CD4-positive, alpha-beta memory T cell (primary cell): ENCODE measurements at regions not wholly inside any gene's neighbourhood (a gene's known extent, or its start where the extent isn't known, plus 50 kb on each side); places are given as distances from the start of the nearest gene placed in this dataset.

Source experiments
- CTCF ChIA-PET: fragments of 350-600 bp; sonication (Branson Sonifier 250); formaldehyde crosslinking; loops from one replicate; lab custom pipeline; 2021; ENCODE audit warnings: inconsistent platforms; ENCODE audit not compliant: partially characterized antibody; lab: Charles Lee
- POLR2A ChIA-PET: fragments of 350-600 bp; sonication (Branson Sonifier 250); formaldehyde crosslinking; loops from one replicate; lab custom pipeline; 2021; ENCODE audit not compliant: partially characterized antibody; lab: Charles Lee
- DNase-seq, 5 donors: peaks; one replicate each; pipeline versions ENCODE4 v3.0.0 to v3.0.0-alpha.2; 2020 to 2022; ENCODE audit warnings: mixed read lengths in 1 of 5
- H3K27ac ChIP-seq: one replicate; pipeline ENCODE4 v1.7.0; 2013; ENCODE audit warnings: low read depth, low read length
- H3K27me3 ChIP-seq: 2 replicates; pipeline ENCODE4 v1.7.0; 2013; ENCODE audit warnings: mild to moderate bottlenecking, low read length, moderate library complexity; ENCODE audit not compliant: insufficient read depth
- H3K36me3 ChIP-seq: 2 replicates; pipeline ENCODE4 v1.7.0; 2013; ENCODE audit warnings: mild to moderate bottlenecking, low read length, moderate library complexity; ENCODE audit not compliant: insufficient read depth
- H3K4me1 ChIP-seq: 2 replicates; pipeline ENCODE4 v1.7.0; 2013; ENCODE audit warnings: mild to moderate bottlenecking, low read length, moderate library complexity; ENCODE audit not compliant: insufficient read depth
- H3K4me3 ChIP-seq, 2 donors: one replicate each; pipeline ENCODE4 v1.7.0; 2013; ENCODE audit warnings: low read length in 2 of 2, mild to moderate bottlenecking in 1 of 2
- H3K9me3 ChIP-seq, 2 donors: one replicate each; pipeline ENCODE4 v1.7.0; 2013; ENCODE audit warnings: low read length in 2 of 2, control low read depth in 1 of 2; ENCODE audit not compliant: control insufficient read depth in 1 of 2
- H3K27ac Mint-ChIP-seq, 7 donors: one replicate each; pipeline ENCODE4 v1.8.0; 2020 to 2021; ENCODE audit warnings: mixed read lengths in 7 of 7, mild to moderate bottlenecking in 6 of 7, inconsistent platforms in 3 of 7, moderate library complexity in 3 of 7
- H3K27me3 Mint-ChIP-seq, 2 donors: one replicate each; pipeline ENCODE4 v1.8.0; 2020 to 2021; ENCODE audit warnings: mixed read lengths in 2 of 2
- H3K36me3 Mint-ChIP-seq, 2 donors: one replicate each; pipeline ENCODE4 v1.8.0; 2020 to 2021; ENCODE audit warnings: mixed read lengths in 2 of 2, inconsistent platforms in 1 of 2, mild to moderate bottlenecking in 1 of 2
- H3K4me1 Mint-ChIP-seq, 4 donors: one replicate each; pipeline ENCODE4 v1.8.0; 2020 to 2021; ENCODE audit warnings: mixed read lengths in 4 of 4, mild to moderate bottlenecking in 1 of 4
- H3K4me3 Mint-ChIP-seq, 8 donors: one replicate each; pipeline ENCODE4 v1.8.0; 2020 to 2021; ENCODE audit warnings: mixed read lengths in 8 of 8, mild to moderate bottlenecking in 7 of 8, moderate library complexity in 6 of 8, inconsistent platforms in 3 of 8
- H3K9me3 Mint-ChIP-seq, 8 donors: one replicate each; pipeline ENCODE4 v1.8.0; 2020 to 2021; ENCODE audit warnings: mixed read lengths in 8 of 8, mild to moderate bottlenecking in 5 of 8, inconsistent platforms in 3 of 8, moderate library complexity in 1 of 8
- intact Hi-C: fragments of 100-400 bp; cut with micrococcal nuclease; formaldehyde crosslinking; loops from one replicate; pipeline ENCODE4 v1.15.1; 2023

DNA sequence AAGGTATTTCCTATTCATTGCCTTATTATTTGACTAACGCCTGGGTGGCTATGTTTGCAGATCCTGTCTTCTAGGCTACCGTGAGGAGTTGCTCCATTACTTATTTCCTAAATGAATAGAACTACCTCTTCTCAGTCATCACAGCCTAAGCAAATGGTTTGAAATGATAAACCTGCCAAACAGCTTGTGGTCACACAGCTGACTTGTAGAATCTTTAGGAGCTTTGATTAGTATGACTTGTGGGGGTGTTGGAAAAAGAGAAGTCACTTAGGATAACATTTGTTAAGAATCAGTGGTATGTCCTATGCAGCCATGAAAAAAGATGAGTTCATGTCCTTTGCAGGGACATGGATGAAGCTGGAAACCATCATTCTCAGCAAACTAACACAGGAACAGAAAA is 169.3 kb downstream of the PPARGC1A start:
- no peak for DNase-seq
- Histone ChIP-seq H3K9me3 (no peaks in the 10 kb centered on the region), H3K27me3 (no peaks in the 10 kb centered on the region), H3K4me1 (no peaks in the 10 kb centered on the region), H3K27ac (no peak overlapping the region), H3K36me3 (no peaks in the 10 kb centered on the region), H3K4me3 (no peak overlapping the region)
- Mint-ChIP-seq H3K9me3 (peaks cover 0 to 2% (median 0%) of the 10 kb centered on the region in 8 donors), H3K27ac (no peak overlapping the region), H3K27me3 (no peaks in the 10 kb centered on the region), H3K36me3 (no peaks in the 10 kb centered on the region), H3K4me3 (no peak overlapping the region), H3K4me1 (no peaks in the 10 kb centered on the region)
- ChIA-PET CTCF (interaction anchor here (1.0 kb wide), 1 partner anchor 10 kb away, joined by 3 read pairs; no protein-coding TSS in a partner anchor), POLR2A (no interaction called here)
- intact Hi-C loops, result no loop called here

DNA sequence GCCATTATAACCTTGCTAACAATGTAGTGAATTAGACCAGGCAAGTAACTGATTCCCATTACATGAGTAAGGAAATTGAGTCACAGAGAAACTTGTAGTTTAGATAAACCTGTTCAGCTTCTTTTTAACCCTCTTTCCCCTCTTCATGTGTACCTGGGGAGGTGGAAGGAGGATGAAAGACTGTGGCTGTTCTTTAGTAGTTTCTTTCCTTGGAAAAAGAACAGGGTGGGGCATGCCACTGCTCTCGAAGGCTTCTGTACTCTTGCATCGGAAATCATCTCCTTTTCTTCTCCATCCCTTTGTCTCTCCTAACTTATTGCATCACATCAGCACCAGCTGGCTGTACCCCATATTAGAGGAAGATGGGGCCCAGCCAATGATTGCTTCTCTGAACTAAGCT is 171.4 kb downstream of the PPARGC1A start:
- H3K4me1 Mint-ChIP-seq, result no peaks in the 10 kb centered on the region
- Histone ChIP-seq H3K27ac (no peak overlapping the region), H3K4me1 (no peaks in the 10 kb centered on the region), H3K9me3 (no peaks in the 10 kb centered on the region), H3K36me3 (no peaks in the 10 kb centered on the region), H3K27me3 (no peaks in the 10 kb centered on the region), H3K4me3 (no peak overlapping the region)
- H3K27me3 Mint-ChIP-seq, result no peaks in the 10 kb centered on the region
- CTCF ChIA-PET, result no interaction called here
- DNase-seq, result no peak
- intact Hi-C loops, result loop anchor here (10.0 kb wide), 2 partner anchors 384 to 584 kb away; no protein-coding TSS in a partner anchor
- H3K36me3 Mint-ChIP-seq, result no peaks in the 10 kb centered on the region
- H3K4me3 Mint-ChIP-seq, result no peak overlapping the region
- POLR2A ChIA-PET, result no interaction called here
- no peak overlapping the region for H3K27ac Mint-ChIP-seq
- H3K9me3 Mint-ChIP-seq, result peaks cover 0 to 2% (median 0%) of the 10 kb centered on the region in 8 donors

DNA sequence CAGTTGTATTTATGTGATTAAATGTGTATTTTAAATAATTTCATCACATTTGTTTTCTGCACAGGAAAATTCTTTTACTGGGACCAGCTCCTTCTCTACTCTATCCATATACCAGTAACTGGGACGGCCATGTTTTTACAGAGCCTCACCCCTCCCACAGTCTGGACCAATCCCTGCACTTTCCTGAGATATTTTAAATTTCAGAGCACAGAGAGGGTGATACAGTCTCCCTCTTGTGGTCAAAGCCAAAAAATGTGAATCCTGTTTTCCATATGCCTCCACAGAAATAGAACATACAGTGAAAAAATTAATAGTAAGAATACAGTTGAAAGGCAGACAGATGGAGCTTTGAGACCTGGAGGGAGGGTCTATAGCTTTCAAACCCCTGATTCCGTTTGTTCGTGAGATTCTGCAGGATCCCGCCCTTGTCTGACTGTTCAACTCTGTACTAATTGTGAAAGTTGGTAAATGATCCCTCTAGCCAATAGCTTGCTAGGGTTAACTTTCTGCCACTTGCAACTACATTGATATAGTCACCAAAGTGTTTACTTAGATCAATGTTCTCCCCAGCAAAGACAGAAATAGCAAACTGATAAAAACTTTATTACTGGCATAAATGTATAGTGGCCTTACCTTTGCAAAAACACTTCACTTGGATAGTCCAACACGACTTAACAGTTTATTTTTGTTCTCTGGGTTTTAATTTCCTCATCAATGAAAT is 172.2 kb downstream of the PPARGC1A start:
- Histone ChIP-seq H3K36me3 (no peaks in the 10 kb centered on the region), H3K9me3 (no peaks in the 10 kb centered on the region), H3K4me3 (no peak overlapping the region), H3K27me3 (no peaks in the 10 kb centered on the region), H3K4me1 (no peaks in the 10 kb centered on the region), H3K27ac (no peak overlapping the region)
- Mint-ChIP-seq H3K27ac (no peak overlapping the region), H3K9me3 (peaks cover 0 to 2% (median 0%) of the 10 kb centered on the region in 8 donors), H3K4me3 (no peak overlapping the region), H3K36me3 (no peaks in the 10 kb centered on the region), H3K4me1 (no peaks in the 10 kb centered on the region), H3K27me3 (no peaks in the 10 kb centered on the region)
- ChIA-PET POLR2A (no interaction called here), CTCF (no interaction called here)
- DNase-seq, result peak in 1 of 5 donors; percentile 0
- intact Hi-C loops, result loop anchor here (10.0 kb wide), 2 partner anchors 383 to 583 kb away; no protein-coding TSS in a partner anchor

DNA sequence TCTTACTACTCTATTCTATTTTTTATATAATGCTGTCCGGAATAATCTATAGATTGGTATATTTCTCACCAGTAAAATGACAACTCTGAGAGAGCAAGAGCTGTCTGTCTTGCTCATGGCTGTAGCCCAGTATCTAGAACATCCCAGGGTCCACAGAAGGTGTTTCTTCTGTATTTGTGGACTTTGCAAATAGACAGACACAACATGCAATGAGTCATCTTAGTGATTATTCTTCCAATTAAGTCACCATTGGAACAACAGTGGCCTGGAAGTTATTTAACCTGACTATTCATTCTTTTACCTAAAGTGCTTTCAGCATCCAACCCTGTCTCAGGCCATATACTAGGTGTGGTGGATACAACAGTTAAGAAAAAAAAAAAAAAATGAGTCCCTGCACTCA is 179.5 kb downstream of the PPARGC1A start:
- Histone ChIP-seq H3K36me3 (no peaks in the 10 kb centered on the region), H3K27ac (no peak overlapping the region), H3K4me1 (no peaks in the 10 kb centered on the region), H3K4me3 (no peak overlapping the region), H3K9me3 (no peaks in the 10 kb centered on the region), H3K27me3 (no peaks in the 10 kb centered on the region)
- H3K4me3 Mint-ChIP-seq, result no peak overlapping the region
- no peaks in the 10 kb centered on the region for H3K36me3 Mint-ChIP-seq
- no peaks in the 10 kb centered on the region for H3K4me1 Mint-ChIP-seq
- POLR2A ChIA-PET, result no interaction called here
- no peak for DNase-seq
- CTCF ChIA-PET, result interaction anchor here (1.4 kb wide), 1 partner anchor 10 kb away, joined by 3 read pairs; no protein-coding TSS in a partner anchor
- intact Hi-C loops, result loop anchor here (10.0 kb wide), 2 partner anchors 375 to 575 kb away; no protein-coding TSS in a partner anchor
- H3K27me3 Mint-ChIP-seq, result no peaks in the 10 kb centered on the region
- H3K27ac Mint-ChIP-seq, result no peak overlapping the region
- H3K9me3 Mint-ChIP-seq, result peaks cover 0 to 3% (median 0%) of the 10 kb centered on the region in 8 donors

DNA sequence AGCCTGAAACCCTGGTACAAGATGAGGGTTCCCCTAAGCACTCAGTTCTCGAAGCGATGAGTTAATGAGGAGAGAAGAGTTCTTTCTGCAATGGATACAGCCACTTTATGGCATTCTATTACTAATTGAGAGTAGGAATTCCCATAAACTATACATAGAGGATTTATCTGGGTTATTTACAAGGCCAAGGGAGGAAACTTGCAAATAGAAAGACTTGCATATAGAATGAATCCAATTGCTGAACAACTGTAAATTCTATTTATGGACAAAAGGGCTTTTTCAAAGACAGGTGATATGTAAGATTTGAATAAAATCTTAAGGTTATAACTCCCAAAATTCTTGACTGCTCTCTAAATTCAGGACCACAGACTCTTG is 182.2 kb downstream of the PPARGC1A start:
- Histone ChIP-seq H3K4me3 (no peak overlapping the region), H3K27me3 (no peaks in the 10 kb centered on the region), H3K36me3 (no peaks in the 10 kb centered on the region), H3K4me1 (no peaks in the 10 kb centered on the region), H3K27ac (no peak overlapping the region), H3K9me3 (no peaks in the 10 kb centered on the region)
- POLR2A ChIA-PET, result no interaction called here
- Mint-ChIP-seq H3K36me3 (no peaks in the 10 kb centered on the region), H3K4me1 (no peaks in the 10 kb centered on the region), H3K27me3 (no peaks in the 10 kb centered on the region), H3K27ac (no peak overlapping the region), H3K4me3 (no peak overlapping the region), H3K9me3 (peaks cover 0 to 6% (median 2%) of the 10 kb centered on the region in 8 donors)
- intact Hi-C loops, result no loop called here
- CTCF ChIA-PET, result no interaction called here
- no peak for DNase-seq

DNA sequence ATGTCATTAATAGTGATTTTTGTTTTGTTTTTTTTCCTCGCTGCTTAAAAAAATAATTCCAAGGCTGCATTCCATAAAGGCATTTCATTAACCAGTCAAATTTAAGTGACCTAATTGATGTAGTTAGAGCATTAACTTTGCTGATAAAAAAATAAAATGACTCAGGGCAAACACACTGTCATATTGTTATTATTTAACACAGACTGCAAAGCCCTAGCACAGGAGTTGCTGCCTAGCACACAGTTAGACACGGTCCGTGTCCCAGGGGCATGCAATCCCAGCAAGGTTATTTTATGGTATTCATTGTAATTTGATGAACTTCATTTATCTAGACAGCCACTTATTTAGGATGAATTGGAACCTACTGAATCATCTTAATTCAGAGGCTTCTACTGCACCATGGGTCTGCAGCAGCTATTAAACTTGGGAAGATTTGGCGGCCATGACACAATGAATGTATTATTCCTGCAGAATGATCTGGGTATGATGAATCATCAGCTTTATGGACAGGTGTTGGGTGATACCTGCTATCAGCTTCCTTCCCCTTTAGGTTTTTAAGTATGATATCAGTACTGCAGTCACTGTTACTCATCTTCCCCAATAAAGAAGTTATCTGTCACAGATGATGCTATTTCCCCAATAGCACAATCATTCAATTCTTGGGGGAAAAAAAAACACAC is 182.7 kb downstream of the PPARGC1A start:
- no peak overlapping the region for H3K27ac ChIP-seq
- no peaks in the 10 kb centered on the region for H3K27me3 Mint-ChIP-seq
- intact Hi-C loops, result no loop called here
- H3K27ac Mint-ChIP-seq, result no peak overlapping the region
- H3K4me3 Mint-ChIP-seq, result no peak overlapping the region
- H3K36me3 ChIP-seq, result no peaks in the 10 kb centered on the region
- H3K4me1 Mint-ChIP-seq, result no peaks in the 10 kb centered on the region
- no peaks in the 10 kb centered on the region for H3K36me3 Mint-ChIP-seq
- ChIA-PET CTCF (no interaction called here), POLR2A (no interaction called here)
- H3K9me3 Mint-ChIP-seq, result peaks cover 0 to 6% (median 1%) of the 10 kb centered on the region in 8 donors
- H3K27me3 ChIP-seq, result no peaks in the 10 kb centered on the region
- H3K4me3 ChIP-seq, result no peak overlapping the region
- no peaks in the 10 kb centered on the region for H3K4me1 ChIP-seq
- no peaks in the 10 kb centered on the region for H3K9me3 ChIP-seq
- DNase-seq, result no peak

DNA sequence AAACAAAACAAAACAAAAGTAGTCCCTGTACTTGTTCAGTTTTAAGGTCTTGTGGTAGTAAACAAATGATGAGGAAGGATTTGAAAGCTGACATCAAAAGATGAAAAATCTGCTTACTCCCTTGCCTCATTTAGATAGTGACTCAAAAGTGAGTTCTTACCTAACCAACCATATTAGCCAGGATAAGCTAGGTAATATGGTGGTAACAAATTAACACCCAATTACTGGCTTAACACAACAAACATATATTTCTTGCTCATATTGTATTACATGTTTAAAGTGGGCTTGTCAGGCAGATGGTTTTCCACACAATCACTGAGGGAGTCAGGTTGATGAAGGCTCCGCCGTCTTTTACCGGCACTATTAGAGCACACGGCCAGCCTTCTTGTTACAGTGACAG is 189.7 kb downstream of the PPARGC1A start:
- no peak for DNase-seq
- no peaks in the 10 kb centered on the region for H3K36me3 ChIP-seq
- H3K9me3 ChIP-seq, result no peaks in the 10 kb centered on the region
- CTCF ChIA-PET, result no interaction called here
- H3K27ac ChIP-seq, result no peak overlapping the region
- intact Hi-C loops, result no loop called here
- Mint-ChIP-seq H3K4me3 (no peak overlapping the region), H3K36me3 (no peaks in the 10 kb centered on the region), H3K27me3 (no peaks in the 10 kb centered on the region), H3K27ac (no peak overlapping the region), H3K4me1 (no peaks in the 10 kb centered on the region), H3K9me3 (peaks cover 0 to 9% (median 0%) of the 10 kb centered on the region in 8 donors)
- no peaks in the 10 kb centered on the region for H3K27me3 ChIP-seq
- no peaks in the 10 kb centered on the region for H3K4me1 ChIP-seq
- no peak overlapping the region for H3K4me3 ChIP-seq
- POLR2A ChIA-PET, result no interaction called here
